ENCODE measurements at regions not wholly inside any gene's neighbourhood (a gene's known extent, or its start where the extent isn't known, plus 50 kb on each side); places are given as distances from the start of the nearest gene placed in this dataset.

DNA sequence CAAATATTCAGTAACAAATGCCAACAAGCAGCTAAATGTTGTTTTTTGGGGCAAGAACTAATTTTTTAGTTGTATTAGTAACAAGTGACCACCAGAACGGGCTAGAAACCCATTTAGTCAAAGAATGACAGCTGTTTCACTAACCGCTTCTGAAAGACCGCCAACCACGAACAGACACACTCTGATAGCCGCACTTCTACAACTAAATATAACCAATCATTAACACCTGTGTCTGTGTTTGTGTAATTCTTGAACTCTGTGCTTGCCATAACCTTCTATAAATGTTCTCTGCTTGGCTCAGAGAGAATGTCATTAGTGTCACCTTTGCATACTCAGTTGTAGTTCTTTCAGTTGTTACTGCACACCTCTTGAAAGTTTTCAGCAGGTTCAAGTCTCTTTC is 526.3 kb upstream of the LRRTM1 start:
- no peak for ATAC-seq
- Histone ChIP-seq H3K27me3 (no peaks in the 10 kb centered on the region), H3K27ac (no peak overlapping the region), H3K9me3 (no peaks in the 10 kb centered on the region), H3K4me1 (no peaks in the 10 kb centered on the region), H3K36me3 (replicated peaks in 1 of 2; ENCODE audit: insufficient read depth in 1 of 2, low read depth in 2 of 2) (no peaks in the 10 kb centered on the region), H3K4me3 (no peak overlapping the region)
- no peak for DNase-seq
- TF ChIP-seq, protein P1, sequence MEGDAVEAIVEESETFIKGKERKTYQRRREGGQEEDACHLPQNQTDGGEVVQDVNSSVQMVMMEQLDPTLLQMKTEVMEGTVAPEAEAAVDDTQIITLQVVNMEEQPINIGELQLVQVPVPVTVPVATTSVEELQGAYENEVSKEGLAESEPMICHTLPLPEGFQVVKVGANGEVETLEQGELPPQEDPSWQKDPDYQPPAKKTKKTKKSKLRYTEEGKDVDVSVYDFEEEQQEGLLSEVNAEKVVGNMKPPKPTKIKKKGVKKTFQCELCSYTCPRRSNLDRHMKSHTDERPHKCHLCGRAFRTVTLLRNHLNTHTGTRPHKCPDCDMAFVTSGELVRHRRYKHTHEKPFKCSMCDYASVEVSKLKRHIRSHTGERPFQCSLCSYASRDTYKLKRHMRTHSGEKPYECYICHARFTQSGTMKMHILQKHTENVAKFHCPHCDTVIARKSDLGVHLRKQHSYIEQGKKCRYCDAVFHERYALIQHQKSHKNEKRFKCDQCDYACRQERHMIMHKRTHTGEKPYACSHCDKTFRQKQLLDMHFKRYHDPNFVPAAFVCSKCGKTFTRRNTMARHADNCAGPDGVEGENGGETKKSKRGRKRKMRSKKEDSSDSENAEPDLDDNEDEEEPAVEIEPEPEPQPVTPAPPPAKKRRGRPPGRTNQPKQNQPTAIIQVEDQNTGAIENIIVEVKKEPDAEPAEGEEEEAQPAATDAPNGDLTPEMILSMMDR (IDR thresholded peaks at IDR 0.05), result no peak
- no peak for TF ChIP-seq POLR2A (IDR thresholded peaks at IDR 0.05)
- WGBS, 2 donors, result 65 to 71% methylated on average over 5 of the region's 5 CpGs
- intact Hi-C loops (cut with DNase I), result no loop called here

DNA sequence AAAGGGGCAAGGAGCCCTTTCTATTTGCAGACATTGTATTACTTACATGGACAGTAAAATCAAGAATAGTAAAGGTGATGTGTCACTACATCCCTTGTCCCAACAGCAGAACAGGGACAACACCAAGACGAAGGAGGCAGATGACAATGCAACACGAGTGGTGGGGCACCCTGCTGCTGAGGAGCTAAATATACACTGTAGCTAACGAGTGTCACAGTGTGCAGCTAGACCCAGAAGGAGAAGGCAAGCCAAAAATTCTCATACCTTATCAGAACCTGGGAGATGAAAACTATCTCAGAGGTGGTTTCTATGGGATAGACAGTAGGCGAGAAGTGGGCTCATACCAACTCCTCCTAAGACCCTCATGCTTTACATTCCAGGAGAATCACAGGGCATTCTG is 518.4 kb upstream of the LRRTM1 start:
- intact Hi-C loops (cut with DNase I), result no loop called here
- 51 to 53% methylated on average over 4 of the region's 4 CpGs for WGBS, 2 donors
- ATAC-seq (no peak), DNase-seq (no peak)
- Histone ChIP-seq H3K36me3 (replicated peaks in 1 of 2; ENCODE audit: insufficient read depth in 1 of 2, low read depth in 2 of 2) (no peaks in the 10 kb centered on the region), H3K4me1 (no peaks in the 10 kb centered on the region), H3K9me3 (no peaks in the 10 kb centered on the region), H3K4me3 (no peak overlapping the region), H3K27me3 (no peaks in the 10 kb centered on the region), H3K27ac (no peak overlapping the region)
- no peak for TF ChIP-seq POLR2A (IDR thresholded peaks at IDR 0.05)

DNA sequence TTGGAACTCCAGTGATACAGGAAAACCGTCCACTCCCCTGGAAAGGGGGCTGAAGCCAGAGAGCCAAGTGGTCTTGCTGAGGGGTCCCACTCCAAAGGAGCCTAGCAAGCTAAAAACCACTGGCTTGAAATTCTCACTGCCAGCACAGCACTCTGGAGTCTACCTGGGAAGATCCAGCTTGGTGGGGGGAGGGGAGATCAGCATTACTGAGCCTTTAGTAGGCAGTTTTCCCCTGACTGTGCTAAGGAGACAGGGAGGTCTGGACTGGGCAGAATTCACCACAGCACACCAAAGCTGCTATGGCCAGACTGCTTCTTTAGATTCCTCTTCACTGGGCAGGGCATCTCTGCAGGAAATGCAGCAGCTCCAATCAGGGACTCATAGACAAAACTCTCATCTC is 510.7 kb upstream of the LRRTM1 start:
- TF ChIP-seq, protein P1 (IDR thresholded peaks at IDR 0.05), result no peak
- TF ChIP-seq POLR2A (IDR thresholded peaks at IDR 0.05), result no peak
- H3K36me3 ChIP-seq (replicated peaks in 1 of 2; ENCODE audit: insufficient read depth in 1 of 2, low read depth in 2 of 2), result no peaks in the 10 kb centered on the region
- no peak overlapping the region for H3K27ac ChIP-seq
- no peaks in the 10 kb centered on the region for H3K9me3 ChIP-seq
- no peak overlapping the region for H3K4me3 ChIP-seq
- DNase-seq (no peak), ATAC-seq (no peak)
- H3K27me3 ChIP-seq, result no peaks in the 10 kb centered on the region
- intact Hi-C loops (cut with DNase I), result no loop called here
- 50 to 67% methylated on average over 1 of the region's 1 CpG for WGBS, 2 donors
- H3K4me1 ChIP-seq, result no peaks in the 10 kb centered on the region

DNA sequence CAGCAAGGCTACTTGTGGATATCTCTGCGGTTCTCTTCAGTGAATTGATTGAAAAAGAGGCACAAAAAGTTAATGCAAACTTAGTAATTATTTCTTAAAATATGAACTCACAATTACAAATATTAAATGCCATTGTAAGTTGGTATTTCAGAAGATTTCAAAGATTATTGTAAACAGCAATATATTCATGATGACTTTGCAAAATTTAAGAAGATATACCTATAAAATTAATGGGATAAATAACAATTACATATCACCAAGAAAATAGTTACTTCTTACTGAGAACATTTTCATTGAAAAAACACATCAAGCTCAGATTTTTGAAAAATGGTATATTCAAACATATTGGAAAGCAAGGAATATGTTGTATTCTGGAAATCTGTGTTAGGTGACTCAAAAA is 482.0 kb upstream of the LRRTM1 start:
- no peaks in the 10 kb centered on the region for H3K27me3 ChIP-seq
- WGBS, 2 donors, result 29 to 41% methylated on average over 1 of the region's 1 CpG

DNA sequence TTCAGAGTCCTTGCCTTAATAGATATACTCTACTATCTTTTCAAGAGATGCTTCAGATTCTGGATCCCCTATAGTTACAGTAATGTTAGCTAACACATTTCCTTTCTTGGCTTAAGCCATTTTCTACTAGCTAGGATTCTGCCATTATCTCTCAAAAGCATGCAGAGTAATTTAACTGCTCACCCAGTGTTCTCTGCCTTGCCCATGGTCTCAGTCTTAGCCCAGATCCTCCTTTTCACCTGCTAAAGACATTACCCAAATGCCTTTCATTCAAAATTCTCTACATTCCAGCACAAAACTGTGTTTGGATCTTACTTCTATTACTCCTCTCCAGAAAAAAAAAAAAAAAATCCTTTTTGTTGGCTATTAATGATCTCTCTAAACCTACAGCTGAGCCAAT is 474.2 kb upstream of the LRRTM1 start:
- no peak overlapping the region for H3K4me3 ChIP-seq
- intact Hi-C loops (cut with DNase I), result no loop called here
- no peaks in the 10 kb centered on the region for H3K36me3 ChIP-seq (replicated peaks in 1 of 2; ENCODE audit: insufficient read depth in 1 of 2, low read depth in 2 of 2)
- ATAC-seq, result no peak
- TF ChIP-seq, protein P1 (IDR thresholded peaks at IDR 0.05), result no peak
- no peak for TF ChIP-seq POLR2A (IDR thresholded peaks at IDR 0.05)
- no peaks in the 10 kb centered on the region for H3K9me3 ChIP-seq
- no peak for DNase-seq
- no peak overlapping the region for H3K27ac ChIP-seq
- H3K27me3 ChIP-seq, result no peaks in the 10 kb centered on the region
- H3K4me1 ChIP-seq, result no peaks in the 10 kb centered on the region

More for the DNA sequence above, 482.0 kb upstream of the LRRTM1 start:
- ATAC-seq (no peak), DNase-seq (no peak)
- no peak overlapping the region for H3K27ac ChIP-seq
- H3K4me1 ChIP-seq, result no peaks in the 10 kb centered on the region
- intact Hi-C loops (cut with DNase I), result no loop called here
- TF ChIP-seq POLR2A (IDR thresholded peaks at IDR 0.05), result no peak
- TF ChIP-seq, protein P1 (IDR thresholded peaks at IDR 0.05), result no peak
- no peaks in the 10 kb centered on the region for H3K36me3 ChIP-seq (replicated peaks in 1 of 2; ENCODE audit: insufficient read depth in 1 of 2, low read depth in 2 of 2)
- no peak overlapping the region for H3K4me3 ChIP-seq
- H3K9me3 ChIP-seq, result no peaks in the 10 kb centered on the region

All from body of pancreas (tissue), 4 donors.